SK-N-SH (cell line): ENCODE measurements at regions not wholly inside any gene's neighbourhood (a gene's known extent, or its start where the extent isn't known, plus 50 kb on each side); places are given as distances from the start of the nearest gene placed in this dataset.

Source experiments
- CTCF ChIA-PET: fragments of 300-600, 350-600 bp; formaldehyde crosslinking; extraction: SDS; loops from one replicate; lab custom pipeline; 2021; lab: Yijun Ruan, JAX
- POLR2A ChIA-PET: fragments of 350-600 bp; sonication (Branson Sonifier 250); formaldehyde crosslinking; extraction: SDS; loops from one replicate; lab custom pipeline; 2020; ENCODE audit warnings: antibody characterized with exemption, inconsistent platforms; lab: Yijun Ruan, JAX
- DNase-seq: peaks from one replicate; pipeline ENCODE4 v3.0.0; 2012
- H2AFZ ChIP-seq: fragments of 200-600 bp; sonication (generic); 2 replicates; pipeline ENCODE4 v1.8.1; 2016; ENCODE audit warnings: antibody characterized with exemption, mild to moderate bottlenecking, low read depth
- H3F3A ChIP-seq: fragments of 200-600 bp; sonication (generic); replicated peaks from 2 replicates; pipeline ENCODE3; 2016; ENCODE audit warnings: antibody characterized with exemption, mild to moderate bottlenecking; ENCODE audit not compliant: insufficient read depth
- H3K27ac ChIP-seq, 2 experiments: fragments of 200-500 bp in 1 of 2; fragments of 200-600 bp in 1 of 2; sonication (Bioruptor generic) in 1 of 2; sonication (generic), shearing (Covaris generic) in 1 of 2; 2 replicates each; pipeline versions ENCODE4 v1.5.1 to v1.6.1; 2014 to 2016; ENCODE audit warnings: low read depth in 2 of 2, inconsistent platforms in 1 of 2, low read length in 1 of 2, mild to moderate bottlenecking in 1 of 2, mixed read lengths in 1 of 2
- H3K27me3 ChIP-seq: fragments of 200-600 bp; sonication (generic), shearing (Covaris generic); 2 replicates; pipeline ENCODE4 v1.6.1; 2016; ENCODE audit warnings: mixed run types; ENCODE audit not compliant: insufficient read depth
- H3K36me3 ChIP-seq, 2 experiments: fragments of 200-500 bp in 1 of 2; fragments of 200-600 bp in 1 of 2; sonication (Bioruptor generic) in 1 of 2; sonication (generic) in 1 of 2; replicated peaks in 1 of 2; 2 replicates each; pipeline versions ENCODE3 to v1.5.1; 2014 to 2016; ENCODE audit warnings: low read length in 1 of 2, mild to moderate bottlenecking in 1 of 2; ENCODE audit not compliant: insufficient read depth in 2 of 2, control insufficient read depth in 1 of 2
- H3K4me1 ChIP-seq, 2 experiments: fragments of 200-500 bp in 1 of 2; fragments of 200-600 bp in 1 of 2; sonication (Bioruptor generic) in 1 of 2; sonication (generic), shearing (Covaris generic) in 1 of 2; 2 replicates each; pipeline versions ENCODE4 v1.5.1 to v1.6.1; 2014 to 2016; ENCODE audit warnings: low read depth in 1 of 2, low read length in 1 of 2, mixed run types in 1 of 2; ENCODE audit not compliant: insufficient read depth in 2 of 2, control insufficient read depth in 1 of 2
- H3K4me2 ChIP-seq: fragments of 200-600 bp; sonication (generic), shearing (Covaris generic); 2 replicates; pipeline ENCODE4 v1.6.1; 2017; ENCODE audit warnings: mixed run types
- H3K4me3 ChIP-seq, 2 experiments: fragments of 200-500 bp in 1 of 2; fragments of 200-600 bp in 1 of 2; sonication (Bioruptor generic) in 1 of 2; sonication (generic), shearing (Covaris generic) in 1 of 2; 2 replicates each; pipeline versions ENCODE4 v1.5.1 to v1.8.1; 2014 to 2016; ENCODE audit warnings: low read depth in 2 of 2, inconsistent platforms in 1 of 2, low read length in 1 of 2, mild to moderate bottlenecking in 1 of 2, mixed read lengths in 1 of 2, moderate library complexity in 1 of 2
- H3K79me2 ChIP-seq: fragments of 200-600 bp; sonication (generic); 2 replicates; pipeline ENCODE4 v1.8.1; 2017; ENCODE audit warnings: mild to moderate bottlenecking; ENCODE audit not compliant: insufficient read depth
- H3K9ac ChIP-seq: fragments of 200-600 bp; sonication (generic); 2 replicates; pipeline ENCODE4 v1.6.1; 2017; ENCODE audit warnings: mixed run types
- H3K9me2 ChIP-seq: fragments of 200-600 bp; sonication (generic); 2 replicates; pipeline ENCODE4 v1.6.1; 2017; ENCODE audit warnings: mixed run types
- H3K9me3 ChIP-seq: fragments of 200-600 bp; sonication (generic); 2 replicates; pipeline ENCODE4 v1.6.1; 2017; ENCODE audit warnings: mixed run types, mild to moderate bottlenecking, moderate library complexity
- H4K20me1 ChIP-seq: fragments of 200-600 bp; sonication (generic); 2 replicates; pipeline ENCODE4 v1.6.1; 2017; ENCODE audit warnings: mild to moderate bottlenecking, mixed run types; ENCODE audit not compliant: insufficient read depth
- CHD2 ChIP-seq: fragments of 150-350 bp; IDR thresholded peaks from 2 replicates; pipeline ENCODE4 v1.6.1; 2018; ENCODE audit warnings: low read length; ENCODE audit not compliant: partially characterized antibody
- ELF1 ChIP-seq: IDR thresholded peaks from 2 replicates; pipeline ENCODE4 v1.4.0; 2012
- EP300 ChIP-seq, 2 experiments: IDR thresholded peaks; 2 replicates each; pipeline versions ENCODE4 v1.4.0 to v1.6.1; 2012; ENCODE audit warnings: borderline replicate concordance in 1 of 2, low read depth in 1 of 2, low read length in 1 of 2
- EZH2phosphoT487 ChIP-seq: fragments of 200-600 bp; sonication (generic); IDR thresholded peaks from 2 replicates; pipeline ENCODE4 v1.6.1; 2017; ENCODE audit warnings: low read depth, mixed run types, mild to moderate bottlenecking, antibody characterized with exemption, moderate library complexity, borderline replicate concordance
- GATA2 ChIP-seq: sonication (generic); formaldehyde crosslinking; IDR thresholded peaks from 2 replicates; pipeline ENCODE4 v1.5.0; 2020; ENCODE audit warnings: mild to moderate bottlenecking, missing genetic modification reagents
- JUND ChIP-seq: IDR thresholded peaks from 2 replicates; pipeline ENCODE4 v1.4.0; 2012
- NRF1 ChIP-seq: IDR thresholded peaks from 2 replicates; pipeline ENCODE4 v1.6.1; 2012; ENCODE audit warnings: low read depth, mild to moderate bottlenecking, low read length
- RAD21 ChIP-seq: IDR thresholded peaks from 2 replicates; pipeline ENCODE4 v1.6.1; 2012; ENCODE audit warnings: mild to moderate bottlenecking, low read length
- RCOR1 ChIP-seq: fragments of 150-350 bp; IDR thresholded peaks from 2 replicates; pipeline ENCODE4 v1.6.1; 2017; ENCODE audit warnings: antibody characterized with exemption, low read length
- RFX5 ChIP-seq: IDR thresholded peaks from 2 replicates; pipeline ENCODE4 v1.6.1; 2012; ENCODE audit warnings: mild to moderate bottlenecking, improper control_type of control experiment, low read length
- SIN3A ChIP-seq: IDR thresholded peaks from 2 replicates; pipeline ENCODE4 v1.6.1; 2012; ENCODE audit warnings: low read depth, mild to moderate bottlenecking, low read length, moderate library complexity, borderline replicate concordance
- SMC3 ChIP-seq: IDR thresholded peaks from 2 replicates; pipeline ENCODE4 v1.6.1; 2012; ENCODE audit warnings: low read depth, low read length, improper control_type of control experiment
- TCF12 ChIP-seq: IDR thresholded peaks from 2 replicates; pipeline ENCODE4 v1.4.0; 2012
- TEAD4 ChIP-seq: IDR thresholded peaks from 2 replicates; pipeline ENCODE4 v1.4.0; 2012; ENCODE audit warnings: mild to moderate bottlenecking, borderline replicate concordance; ENCODE audit not compliant: insufficient read depth
- WGBS: methylation state at CpG from one replicate; pipeline ENCODE4 v1.1.6; 2017; ENCODE audit warnings: low lambda C conversion rate; 5-methylcytosine and 5-hydroxymethylcytosine counted together
- TF ChIP-seq, protein P1 (sequence below): fragments of 150-350 bp; IDR thresholded peaks from 2 replicates; pipeline ENCODE4 v1.6.1; 2016; ENCODE audit warnings: mild to moderate bottlenecking, low read depth, low read length
- TF ChIP-seq, protein P2 (sequence below): IDR thresholded peaks from 2 replicates; pipeline ENCODE4; 2012
- TF ChIP-seq, protein P3 (sequence below): IDR thresholded peaks from 2 replicates; pipeline ENCODE4 v1.6.1; 2012; ENCODE audit warnings: mild to moderate bottlenecking, low read depth, low read length, moderate library complexity

DNA sequence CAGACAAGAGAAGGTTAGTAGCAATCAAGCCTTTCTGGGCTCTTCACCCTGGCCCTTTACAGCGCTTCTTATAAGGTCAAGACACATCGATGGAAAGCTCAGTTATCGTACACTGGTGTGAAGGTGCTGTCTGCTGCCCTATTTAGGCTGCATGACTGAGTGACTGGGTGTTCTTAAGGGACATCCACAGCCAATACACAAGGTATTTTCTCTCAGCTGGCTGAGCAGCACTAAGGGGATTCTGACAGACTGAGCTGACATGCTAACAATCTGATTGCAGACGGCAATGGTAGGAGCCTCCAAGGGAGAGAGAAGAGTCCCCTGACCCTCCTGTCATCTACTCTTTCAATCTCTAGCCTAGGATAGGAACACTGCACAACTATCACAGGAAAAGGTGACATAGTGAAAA is 577.9 kb downstream of the ISL1 start:
- no peaks in the 10 kb centered on the region for H3K9me3 ChIP-seq
- WGBS, result 23% methylated on average over 4 of the region's 4 CpGs
- H3K9me2 ChIP-seq, result no peaks in the 10 kb centered on the region
- H4K20me1 ChIP-seq, result no peaks in the 10 kb centered on the region
- peaks cover 0 to 14% of the 10 kb centered on the region in 2 experiments; a peak in 3 of 4 replicates for H3K4me1 ChIP-seq
- CTCF ChIA-PET, result interaction anchor here (0.6 to 2.0 kb wide), 40 partner anchors 8 to 1003 kb away, joined by 3 to 17 read pairs (median 4); partner anchors contain the start of gene ISL1
- H2AFZ ChIP-seq, result peak overlapping the region; percentile 59; the same call in 1 of the 2 replicates
- H3K4me2 ChIP-seq, result 0 out of 2 replicates have a peak overlapping the region, but pooled peaks have one; percentile 31
- DNase-seq, result peak; percentile 5
- no peaks in the 10 kb centered on the region for H3K36me3 ChIP-seq
- H3K27me3 ChIP-seq, result no peaks in the 10 kb centered on the region
- TF ChIP-seq TEAD4 (no peak), SMC3 (no peak), SIN3A (no peak)
- TF ChIP-seq, protein P1, sequence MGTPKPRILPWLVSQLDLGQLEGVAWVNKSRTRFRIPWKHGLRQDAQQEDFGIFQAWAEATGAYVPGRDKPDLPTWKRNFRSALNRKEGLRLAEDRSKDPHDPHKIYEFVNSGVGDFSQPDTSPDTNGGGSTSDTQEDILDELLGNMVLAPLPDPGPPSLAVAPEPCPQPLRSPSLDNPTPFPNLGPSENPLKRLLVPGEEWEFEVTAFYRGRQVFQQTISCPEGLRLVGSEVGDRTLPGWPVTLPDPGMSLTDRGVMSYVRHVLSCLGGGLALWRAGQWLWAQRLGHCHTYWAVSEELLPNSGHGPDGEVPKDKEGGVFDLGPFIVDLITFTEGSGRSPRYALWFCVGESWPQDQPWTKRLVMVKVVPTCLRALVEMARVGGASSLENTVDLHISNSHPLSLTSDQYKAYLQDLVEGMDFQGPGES, result no peak
- TF ChIP-seq, all 33 proteins: peak for 0
- no peak overlapping the region for H3K4me3 ChIP-seq
- no peak overlapping the region for H3K9ac ChIP-seq
- H3K27ac ChIP-seq, result peak overlapping the region in 1 of 2 experiments; percentile 99; a peak in 2 of 4 replicates
- H3F3A ChIP-seq, result peaks cover 8% of the 10 kb centered on the region
- POLR2A ChIA-PET, result interaction anchor here (0.8 to 1.5 kb wide), 10 partner anchors 26 to 998 kb away, joined by 3 to 10 read pairs (median 3); partner anchors contain the start of gene ISL1
- H3K79me2 ChIP-seq, result no peaks in the 10 kb centered on the region

DNA sequence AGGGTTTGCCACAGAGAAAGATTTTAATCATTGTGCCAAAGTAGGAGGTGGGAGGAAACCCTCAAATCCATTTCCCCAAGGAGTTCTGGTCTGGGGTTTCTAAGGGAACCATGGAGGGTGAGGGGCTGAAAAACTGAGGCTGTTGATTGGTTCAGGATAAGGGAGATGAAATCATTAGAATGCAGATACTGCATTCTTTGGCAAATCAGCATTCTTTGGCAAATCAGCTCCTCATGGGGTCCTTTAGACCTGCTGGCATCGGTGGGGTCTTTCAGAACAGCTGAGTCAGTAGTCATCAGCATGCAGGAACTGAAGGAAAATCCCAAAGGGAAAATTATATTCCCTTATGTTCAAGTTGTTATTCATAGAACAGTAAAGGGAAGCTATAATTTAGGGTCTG is 585.5 kb downstream of the ISL1 start:
- Histone ChIP-seq H3K4me3 (no peak overlapping the region), H3K4me1 (no peaks in the 10 kb centered on the region; a peak in 1 of 4 replicates), H3K9me2 (no peaks in the 10 kb centered on the region), H4K20me1 (no peaks in the 10 kb centered on the region), H3K9me3 (no peaks in the 10 kb centered on the region), H3K27me3 (no peaks in the 10 kb centered on the region), H3K36me3 (no peaks in the 10 kb centered on the region), H3K27ac (peak overlapping the region in 1 of 2 experiments; percentile 28; a peak in 1 of 4 replicates), H3K79me2 (no peaks in the 10 kb centered on the region), H2AFZ (no peak overlapping the region), H3K9ac (no peak overlapping the region), H3F3A (no peaks in the 10 kb centered on the region), H3K4me2 (no peak overlapping the region)
- TF ChIP-seq GATA2 (CRISPR knock-in tag), result no peak
- TF ChIP-seq ELF1, result no peak
- no peak for TF ChIP-seq CHD2
- no peak for TF ChIP-seq TCF12
- TF ChIP-seq EZH2phosphoT487, result no peak
- TF ChIP-seq NRF1, result no peak
- no peak for TF ChIP-seq RCOR1
- TF ChIP-seq TEAD4, result no peak
- TF ChIP-seq, protein P2, sequence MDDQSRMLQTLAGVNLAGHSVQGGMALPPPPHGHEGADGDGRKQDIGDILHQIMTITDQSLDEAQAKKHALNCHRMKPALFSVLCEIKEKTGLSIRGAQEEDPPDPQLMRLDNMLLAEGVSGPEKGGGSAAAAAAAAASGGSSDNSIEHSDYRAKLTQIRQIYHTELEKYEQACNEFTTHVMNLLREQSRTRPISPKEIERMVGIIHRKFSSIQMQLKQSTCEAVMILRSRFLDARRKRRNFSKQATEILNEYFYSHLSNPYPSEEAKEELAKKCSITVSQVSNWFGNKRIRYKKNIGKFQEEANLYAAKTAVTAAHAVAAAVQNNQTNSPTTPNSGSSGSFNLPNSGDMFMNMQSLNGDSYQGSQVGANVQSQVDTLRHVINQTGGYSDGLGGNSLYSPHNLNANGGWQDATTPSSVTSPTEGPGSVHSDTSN, result no peak
- TF ChIP-seq JUND, result no peak
- TF ChIP-seq EP300 (IDR thresholded peaks at IDR 0.05; ENCODE audit: borderline replicate concordance in 1 of 2, low read depth in 1 of 2, low read length in 1 of 2), result no peak
- TF ChIP-seq SMC3, result no peak
- TF ChIP-seq, protein P3, sequence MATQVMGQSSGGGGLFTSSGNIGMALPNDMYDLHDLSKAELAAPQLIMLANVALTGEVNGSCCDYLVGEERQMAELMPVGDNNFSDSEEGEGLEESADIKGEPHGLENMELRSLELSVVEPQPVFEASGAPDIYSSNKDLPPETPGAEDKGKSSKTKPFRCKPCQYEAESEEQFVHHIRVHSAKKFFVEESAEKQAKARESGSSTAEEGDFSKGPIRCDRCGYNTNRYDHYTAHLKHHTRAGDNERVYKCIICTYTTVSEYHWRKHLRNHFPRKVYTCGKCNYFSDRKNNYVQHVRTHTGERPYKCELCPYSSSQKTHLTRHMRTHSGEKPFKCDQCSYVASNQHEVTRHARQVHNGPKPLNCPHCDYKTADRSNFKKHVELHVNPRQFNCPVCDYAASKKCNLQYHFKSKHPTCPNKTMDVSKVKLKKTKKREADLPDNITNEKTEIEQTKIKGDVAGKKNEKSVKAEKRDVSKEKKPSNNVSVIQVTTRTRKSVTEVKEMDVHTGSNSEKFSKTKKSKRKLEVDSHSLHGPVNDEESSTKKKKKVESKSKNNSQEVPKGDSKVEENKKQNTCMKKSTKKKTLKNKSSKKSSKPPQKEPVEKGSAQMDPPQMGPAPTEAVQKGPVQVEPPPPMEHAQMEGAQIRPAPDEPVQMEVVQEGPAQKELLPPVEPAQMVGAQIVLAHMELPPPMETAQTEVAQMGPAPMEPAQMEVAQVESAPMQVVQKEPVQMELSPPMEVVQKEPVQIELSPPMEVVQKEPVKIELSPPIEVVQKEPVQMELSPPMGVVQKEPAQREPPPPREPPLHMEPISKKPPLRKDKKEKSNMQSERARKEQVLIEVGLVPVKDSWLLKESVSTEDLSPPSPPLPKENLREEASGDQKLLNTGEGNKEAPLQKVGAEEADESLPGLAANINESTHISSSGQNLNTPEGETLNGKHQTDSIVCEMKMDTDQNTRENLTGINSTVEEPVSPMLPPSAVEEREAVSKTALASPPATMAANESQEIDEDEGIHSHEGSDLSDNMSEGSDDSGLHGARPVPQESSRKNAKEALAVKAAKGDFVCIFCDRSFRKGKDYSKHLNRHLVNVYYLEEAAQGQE, result no peak
- no peak for TF ChIP-seq RAD21
- no peak for TF ChIP-seq RFX5
- ChIA-PET CTCF (interaction anchor here (1.8 kb wide), 1 partner anchor 8 kb away, joined by 10 read pairs; no protein-coding TSS in a partner anchor), POLR2A (no interaction called here)
- WGBS, result 67% methylated on average over 1 of the region's 1 CpG
- no peak for DNase-seq
